GM18502 (cell line): ENCODE measurements at regions not wholly inside any gene's neighbourhood (a gene's known extent, or its start where the extent isn't known, plus 50 kb on each side); places are given as distances from the start of the nearest gene placed in this dataset.

Experiments
- ATAC-seq: cut with Tn5 transposase; IDR thresholded peaks from one replicate; pipeline ENCODE4 v1.9.1; 2021; ENCODE audit warnings: mild to moderate bottlenecking; ENCODE audit not compliant: unreplicated experiment, poor library complexity

GRCh38 chr1:67632811-67633655, 52.0 kb upstream of the GADD45A start:
- no peak for ATAC-seq

GRCh38 chr1:67634396-67634935, 50.5 kb upstream of the GADD45A start:
- no peak for ATAC-seq

- no peak for ATAC-seq
Measured at GRCh38 chr1:67635055-67635809, 49.8 kb upstream of the GADD45A start.
